ENCODE measurements at regions not wholly inside any gene's neighbourhood (a gene's known extent, or its start where the extent isn't known, plus 50 kb on each side); places are given as distances from the start of the nearest gene placed in this dataset.

DNA sequence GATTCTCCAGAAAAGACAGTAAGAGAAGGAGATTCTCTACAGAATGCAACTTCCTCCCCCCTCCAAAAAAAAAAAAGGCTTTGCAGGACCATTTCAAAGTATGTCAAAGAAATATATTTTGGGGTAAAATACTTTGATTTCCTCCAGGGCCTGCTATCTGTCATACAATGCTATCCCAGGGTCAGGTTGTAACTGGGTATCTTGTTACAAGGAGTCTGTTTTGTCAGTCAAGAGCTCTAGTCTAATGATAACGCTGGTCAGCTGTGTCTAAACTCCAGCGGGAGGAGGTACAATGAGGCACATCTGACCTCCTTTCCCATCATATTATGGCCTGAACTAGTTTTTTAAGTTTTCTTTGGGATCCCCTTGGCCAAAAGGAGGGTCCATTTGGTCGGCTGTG is 408.4 kb upstream of the CDH5 start:
- no peak overlapping the region for H3K4me3 ChIP-seq (ENCODE audit: low read depth, low read length)
- no peak for TF ChIP-seq CTCF (IDR thresholded peaks at IDR 0.05; ENCODE audit: insufficient read depth, low read length)
- no peak for DNase-seq (ENCODE audit: low read depth)

DNA sequence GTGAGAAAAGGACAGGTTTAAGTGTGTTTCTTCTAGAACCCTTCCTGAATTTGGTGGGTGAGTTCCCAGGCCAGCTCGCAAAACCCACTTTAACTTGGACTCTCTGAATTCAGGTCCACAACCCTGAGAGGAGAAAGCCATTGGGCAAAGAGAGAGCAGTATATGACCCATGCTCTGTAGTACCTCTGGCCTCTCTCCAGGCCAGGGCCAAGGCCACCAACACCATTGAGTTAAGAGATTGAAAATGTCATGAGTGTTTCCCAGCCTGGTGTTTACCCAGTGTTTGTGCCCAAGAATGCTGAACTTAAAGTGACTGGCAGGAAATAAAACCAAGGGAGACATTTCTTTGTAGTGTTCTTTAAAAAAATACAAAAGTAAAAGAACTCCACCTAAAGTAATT is 410.4 kb upstream of the CDH5 start:
- H3K4me3 ChIP-seq (ENCODE audit: low read depth, low read length) = no peak overlapping the region
- no peak for DNase-seq (ENCODE audit: low read depth)
- no peak for TF ChIP-seq CTCF (IDR thresholded peaks at IDR 0.05; ENCODE audit: insufficient read depth, low read length)

DNA sequence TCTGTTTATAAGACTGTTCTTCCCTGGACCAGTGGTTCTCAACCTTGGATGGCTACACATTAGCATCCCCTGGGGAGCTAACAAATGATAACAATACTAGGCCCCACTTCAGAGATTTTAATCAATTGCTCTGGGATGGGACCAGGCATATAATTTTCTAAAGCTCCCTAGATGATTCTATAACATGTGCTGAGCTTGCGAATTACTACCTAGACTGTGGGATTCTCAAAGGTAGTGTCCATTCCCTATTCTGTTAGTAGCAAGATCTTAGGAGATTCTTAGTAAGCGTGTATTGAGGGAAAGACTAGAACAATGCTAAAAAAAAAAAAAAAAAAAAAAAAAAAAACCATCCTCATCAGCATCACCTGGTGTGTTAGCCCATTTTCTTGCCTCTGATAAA is 412.0 kb upstream of the CDH5 start:
- DNase-seq (ENCODE audit: low read depth) = no peak
- no peak overlapping the region for H3K4me3 ChIP-seq (ENCODE audit: low read depth, low read length)
- no peak for TF ChIP-seq CTCF (IDR thresholded peaks at IDR 0.05; ENCODE audit: insufficient read depth, low read length)

GRCh38 chr16:65950211-65950610 is 416.3 kb upstream of the CDH5 start:
- DNase-seq (ENCODE audit: low read depth) = no peak
- no peak for TF ChIP-seq CTCF (IDR thresholded peaks at IDR 0.05; ENCODE audit: insufficient read depth, low read length)
- no peak overlapping the region for H3K4me3 ChIP-seq (ENCODE audit: low read depth, low read length)

DNA sequence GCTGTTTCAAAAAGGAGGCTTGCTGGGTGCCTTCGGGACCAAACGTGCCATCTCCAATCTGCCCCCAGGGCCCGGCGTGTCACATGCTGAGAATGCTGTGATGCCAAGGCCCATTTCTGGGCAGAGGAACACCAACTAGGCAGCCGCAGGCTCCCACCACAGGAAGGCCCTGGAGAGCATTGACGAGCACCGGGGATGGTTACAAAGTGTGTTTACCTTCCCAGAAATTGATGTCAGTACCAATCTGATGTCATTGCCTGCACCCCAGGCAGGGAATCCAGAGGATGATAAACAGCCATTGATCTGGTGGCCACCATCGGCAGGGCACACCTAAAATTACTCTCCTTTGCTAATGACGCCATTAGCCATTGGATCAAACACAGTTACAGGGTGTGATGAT is 418.1 kb upstream of the CDH5 start:
- TF ChIP-seq CTCF (IDR thresholded peaks at IDR 0.05; ENCODE audit: insufficient read depth, low read length) = no peak
- no peak for DNase-seq (ENCODE audit: low read depth)
- H3K4me3 ChIP-seq (ENCODE audit: low read depth, low read length) = no peak overlapping the region

- no peak overlapping the region for H3K4me3 ChIP-seq (ENCODE audit: low read depth, low read length)
- no peak for DNase-seq (ENCODE audit: low read depth)
- TF ChIP-seq CTCF (IDR thresholded peaks at IDR 0.05; ENCODE audit: insufficient read depth, low read length) = no peak
Observed at GRCh38 chr16:65947951-65948350, 418.5 kb upstream of the CDH5 start.

DNA sequence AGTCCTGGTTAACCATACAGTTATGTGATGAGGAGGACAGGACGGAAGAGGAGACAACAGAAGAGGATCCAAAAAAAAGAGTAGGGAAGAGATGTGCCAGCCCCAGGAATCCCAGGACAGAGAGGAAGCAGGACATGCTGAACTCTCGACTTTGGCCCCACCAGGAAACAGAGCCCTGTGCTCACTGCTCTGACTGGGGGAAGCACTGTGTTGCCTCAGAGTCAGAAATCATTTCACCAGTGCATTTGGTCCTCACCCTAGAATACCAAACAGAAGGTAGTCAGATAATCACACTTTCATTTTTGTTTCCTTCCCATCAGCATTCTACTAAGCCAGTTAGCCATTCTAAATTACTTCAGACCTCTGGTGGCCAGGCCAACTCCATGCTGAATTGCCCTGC is 421.0 kb upstream of the CDH5 start:
- no peak for TF ChIP-seq CTCF (IDR thresholded peaks at IDR 0.05; ENCODE audit: insufficient read depth, low read length)
- no peak for DNase-seq (ENCODE audit: low read depth)
- no peak overlapping the region for H3K4me3 ChIP-seq (ENCODE audit: low read depth, low read length)

All from fibroblast of the aortic adventitia (primary cell).